ENCODE measurements at regions not wholly inside any gene's neighbourhood (a gene's known extent, or its start where the extent isn't known, plus 50 kb on each side); places are given as distances from the start of the nearest gene placed in this dataset.

GRCh38 chr9:129550199-129550839 lies 70.6 kb downstream of the C9orf50 start:
- Histone ChIP-seq H3K4me3 (ENCODE audit: severe bottlenecking) (peak overlapping the region; percentile 25), H3K9me3 (ENCODE audit: severe bottlenecking) (no peaks in the 10 kb centered on the region), H3K4me1 (ENCODE audit: insufficient read depth, poor library complexity, severe bottlenecking) (no peaks in the 10 kb centered on the region), H3K27ac (ENCODE audit: poor library complexity, severe bottlenecking) (no peak overlapping the region), H3K36me3 (ENCODE audit: low read depth) (no peaks in the 10 kb centered on the region), H3K27me3 (ENCODE audit: insufficient read depth, poor library complexity, severe bottlenecking) (no peaks in the 10 kb centered on the region)
- ATAC-seq (ENCODE audit: low read depth), result peak; percentile 70
- TF ChIP-seq CTCF (IDR thresholded peaks at IDR 0.05; ENCODE audit: poor library complexity, severe bottlenecking), result no peak
- DNase-seq (ENCODE audit: low spot score), result no peak

GRCh38 chr9:129549684-129550083 lies 71.2 kb downstream of the C9orf50 start:
- no peaks in the 10 kb centered on the region for H3K4me1 ChIP-seq (ENCODE audit: insufficient read depth, poor library complexity, severe bottlenecking)
- TF ChIP-seq CTCF (IDR thresholded peaks at IDR 0.05; ENCODE audit: poor library complexity, severe bottlenecking), result no peak
- no peaks in the 10 kb centered on the region for H3K36me3 ChIP-seq (ENCODE audit: low read depth)
- DNase-seq (ENCODE audit: low spot score) (no peak), ATAC-seq (ENCODE audit: low read depth) (no peak)
- H3K27me3 ChIP-seq (ENCODE audit: insufficient read depth, poor library complexity, severe bottlenecking), result no peaks in the 10 kb centered on the region
- H3K9me3 ChIP-seq (ENCODE audit: severe bottlenecking), result no peaks in the 10 kb centered on the region
- no peak overlapping the region for H3K27ac ChIP-seq (ENCODE audit: poor library complexity, severe bottlenecking)
- peak overlapping the region; percentile 25 for H3K4me3 ChIP-seq (ENCODE audit: severe bottlenecking)

GRCh38 chr9:129549139-129549538 lies 71.8 kb downstream of the C9orf50 start:
- Histone ChIP-seq H3K4me1 (ENCODE audit: insufficient read depth, poor library complexity, severe bottlenecking) (no peaks in the 10 kb centered on the region), H3K9me3 (ENCODE audit: severe bottlenecking) (no peaks in the 10 kb centered on the region), H3K27me3 (ENCODE audit: insufficient read depth, poor library complexity, severe bottlenecking) (no peaks in the 10 kb centered on the region), H3K4me3 (ENCODE audit: severe bottlenecking) (no peak overlapping the region), H3K27ac (ENCODE audit: poor library complexity, severe bottlenecking) (no peak overlapping the region), H3K36me3 (ENCODE audit: low read depth) (no peaks in the 10 kb centered on the region)
- no peak for TF ChIP-seq CTCF (IDR thresholded peaks at IDR 0.05; ENCODE audit: poor library complexity, severe bottlenecking)
- ATAC-seq (ENCODE audit: low read depth) (no peak), DNase-seq (ENCODE audit: low spot score) (no peak)

DNA sequence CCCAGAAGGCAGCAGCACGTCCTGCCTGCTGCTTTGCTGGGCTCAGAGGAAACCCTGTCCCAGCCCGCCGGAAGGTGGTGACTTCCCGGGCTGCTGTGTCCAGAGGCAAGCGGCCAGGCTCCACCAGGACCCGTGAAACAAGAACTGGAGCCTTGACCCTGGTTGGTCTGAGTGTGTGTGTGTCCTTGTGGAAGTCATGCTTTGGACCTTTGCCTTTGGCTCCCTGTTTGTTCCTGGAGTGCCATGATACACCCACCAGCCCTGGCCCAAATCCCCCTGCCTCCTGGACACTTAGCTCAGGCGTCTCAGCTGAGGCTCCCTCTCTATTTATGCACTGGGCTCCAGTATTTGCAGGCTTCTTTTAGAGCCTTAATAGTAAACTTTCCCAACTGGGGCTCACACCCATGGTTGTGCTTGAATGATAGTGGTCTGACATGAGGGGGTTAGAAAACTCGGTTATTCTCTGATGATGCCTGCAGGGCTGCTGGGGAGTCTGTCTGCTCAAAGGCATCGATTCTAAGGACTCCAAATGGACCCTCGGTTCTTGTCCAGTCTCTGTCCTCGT lies 72.2 kb downstream of the C9orf50 start:
- Histone ChIP-seq H3K4me1 (ENCODE audit: insufficient read depth, poor library complexity, severe bottlenecking) (no peaks in the 10 kb centered on the region), H3K4me3 (ENCODE audit: severe bottlenecking) (no peak overlapping the region), H3K27ac (ENCODE audit: poor library complexity, severe bottlenecking) (no peak overlapping the region), H3K27me3 (ENCODE audit: insufficient read depth, poor library complexity, severe bottlenecking) (no peaks in the 10 kb centered on the region), H3K36me3 (ENCODE audit: low read depth) (no peaks in the 10 kb centered on the region), H3K9me3 (ENCODE audit: severe bottlenecking) (no peaks in the 10 kb centered on the region)
- no peak for TF ChIP-seq CTCF (IDR thresholded peaks at IDR 0.05; ENCODE audit: poor library complexity, severe bottlenecking)
- no peak for DNase-seq (ENCODE audit: low spot score)
- no peak for ATAC-seq (ENCODE audit: low read depth)

DNA sequence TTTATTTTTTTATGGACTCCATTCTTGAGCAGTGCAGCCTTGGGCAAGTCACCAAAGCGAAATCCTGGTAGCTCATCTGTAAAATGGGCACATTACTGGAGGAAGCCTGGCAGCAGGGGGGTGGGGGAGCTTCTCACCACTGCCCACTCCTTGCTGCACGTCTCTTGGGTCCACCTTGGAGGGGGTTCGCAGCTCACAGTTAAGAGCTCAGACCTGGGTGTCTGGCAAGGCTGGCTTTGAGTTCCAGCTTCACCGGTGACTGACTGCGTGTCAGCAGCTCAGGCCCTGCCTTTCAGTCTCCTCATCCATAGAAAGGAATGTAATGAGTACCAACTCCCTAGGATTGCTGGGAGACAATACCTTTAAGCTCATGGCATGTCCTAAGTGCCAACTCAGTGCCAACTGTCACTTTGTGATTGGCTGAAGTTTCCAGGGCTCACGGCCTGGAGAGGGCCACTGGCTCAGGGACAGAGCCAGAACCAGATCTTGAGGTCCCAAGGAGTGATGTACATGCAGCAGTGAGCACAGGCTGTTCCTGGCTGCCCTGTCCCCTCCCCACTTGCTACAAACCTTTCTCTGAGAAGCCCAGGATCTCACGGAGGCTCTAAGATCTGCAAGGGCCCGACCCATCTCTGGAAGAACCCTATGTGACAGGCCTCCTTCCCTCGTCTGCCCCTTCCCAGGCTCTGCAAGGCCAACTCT lies 72.9 kb downstream of the C9orf50 start:
- no peaks in the 10 kb centered on the region for H3K36me3 ChIP-seq (ENCODE audit: low read depth)
- no peaks in the 10 kb centered on the region for H3K4me1 ChIP-seq (ENCODE audit: insufficient read depth, poor library complexity, severe bottlenecking)
- no peak overlapping the region for H3K4me3 ChIP-seq (ENCODE audit: severe bottlenecking)
- H3K27ac ChIP-seq (ENCODE audit: poor library complexity, severe bottlenecking), result no peak overlapping the region
- ATAC-seq (ENCODE audit: low read depth) (no peak), DNase-seq (ENCODE audit: low spot score) (no peak)
- no peaks in the 10 kb centered on the region for H3K9me3 ChIP-seq (ENCODE audit: severe bottlenecking)
- no peaks in the 10 kb centered on the region for H3K27me3 ChIP-seq (ENCODE audit: insufficient read depth, poor library complexity, severe bottlenecking)
- no peak for TF ChIP-seq CTCF (IDR thresholded peaks at IDR 0.05; ENCODE audit: poor library complexity, severe bottlenecking)

Measured in RWPE2 (cell line).